Adrenal gland (tissue), 9 donors: ENCODE measurements at regions not wholly inside any gene's neighbourhood (a gene's known extent, or its start where the extent isn't known, plus 50 kb on each side); places are given as distances from the start of the nearest gene placed in this dataset.

Experiments
- DNase-seq, 7 donors: peaks; one replicate each; pipeline ENCODE4 v3.0.0-alpha.2; 2019 to 2020
- H3K27ac ChIP-seq, 5 donors: fragments of 200-600 bp; sonication (generic) in 4 of 5; 1 replicate in 3 of 5; 2 replicates in 2 of 5; pipeline versions ENCODE4 v1.5.1 to v1.8.0; 2016 to 2020; ENCODE audit warnings: mild to moderate bottlenecking in 1 of 5
- H3K27me3 ChIP-seq: fragments of 200-600 bp; 2 replicates; pipeline ENCODE4 v1.8.0; 2021
- H3K36me3 ChIP-seq, 2 donors: fragments of 200-600 bp; replicated peaks in 1 of 2; 1 replicate in 1 of 2; 2 replicates in 1 of 2; pipeline versions ENCODE4 v1.5.1 to v1.8.0; 2018 to 2022
- H3K4me1 ChIP-seq, 2 donors: fragments of 200-600 bp; replicated peaks in 1 of 2; 1 replicate in 1 of 2; 2 replicates in 1 of 2; pipeline versions ENCODE4 v1.5.1 to v1.8.0; 2018 to 2021
- H3K4me3 ChIP-seq, 4 donors: fragments of 200-600 bp; sonication (generic) in 3 of 4; one replicate each; pipeline ENCODE4 v1.5.1; 2016 to 2018
- H3K9me3 ChIP-seq, 3 donors: fragments of 200-600 bp; sonication (generic) in 1 of 3; replicated peaks in 1 of 3; 1 replicate in 2 of 3; 2 replicates in 1 of 3; pipeline versions ENCODE4 v1.5.1 to v1.8.0; 2016 to 2021
- POLR2A ChIP-seq, 2 donors: fragments of 450-650 bp; IDR thresholded peaks; one replicate each; pipeline ENCODE4 v1.6.1; 2017; ENCODE audit warnings: antibody characterized with exemption in 2 of 2, mild to moderate bottlenecking in 2 of 2, moderate library complexity in 1 of 2
- WGBS, 4 donors: extraction: QIAGEN DNeasy Blood & Tissue Kit in 2 of 4; methylation state at CpG; one replicate each; pipeline versions ENCODE4 v1.1.5 to v1.1.7; 2013 to 2017; 5-methylcytosine and 5-hydroxymethylcytosine counted together
- intact Hi-C, 2 donors: fragments of 100-400 bp; cut with DNase I; formaldehyde crosslinking; loops; one replicate each; pipeline versions ENCODE4 v1.14.1 to v1.15.0; 2022 to 2023
- TF ChIP-seq, protein P1 (sequence below), 6 experiments: fragments of 450-650 bp in 4 of 6; fragments of 200-600 bp in 2 of 6; sonication (generic) in 1 of 6; IDR thresholded peaks; 1 replicate in 5 of 6; 2 replicates in 1 of 6; pipeline versions ENCODE4 v1.5.1 to v1.8.0; 2016 to 2021; ENCODE audit warnings: antibody characterized with exemption in 6 of 6, mild to moderate bottlenecking in 2 of 6, moderate library complexity in 1 of 6
- donor health status: healthy with polysubstance abuse.
- donor health status: Bipolar disorder and iron deficiency.
- donor health status: DM: yes; HTN: yes; CAD: no.
- donor health status: DM: no; HTN: no; CAD: no.
- donor health status: DM: no; HTN: no; CAD: no.

DNA sequence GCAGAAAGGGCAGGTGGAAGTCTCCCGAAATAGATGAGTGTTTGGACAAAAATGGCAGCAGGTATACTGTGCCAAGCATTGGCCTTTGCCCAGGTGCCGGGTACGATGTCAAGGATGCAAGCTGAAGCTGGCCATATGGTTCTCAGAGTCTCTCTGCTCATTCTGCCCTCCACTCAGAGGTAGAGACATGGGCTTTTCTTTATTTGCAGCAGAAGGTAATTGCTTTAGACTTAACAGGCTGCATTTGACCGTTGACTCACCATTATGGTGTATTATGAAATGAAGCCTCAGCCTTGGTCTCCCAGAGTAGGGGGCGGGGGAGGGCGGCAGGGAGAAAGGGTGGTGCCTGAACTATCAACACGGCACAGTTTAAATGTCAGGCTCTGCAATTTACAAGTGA, 969.1 kb upstream of the EEF2KMT start:
- Histone ChIP-seq H3K27me3 (no peaks in the 10 kb centered on the region), H3K36me3 (no peaks in the 10 kb centered on the region), H3K9me3 (no peaks in the 10 kb centered on the region), H3K27ac (no peak overlapping the region), H3K4me1 (no peaks in the 10 kb centered on the region), H3K4me3 (no peak overlapping the region)
- WGBS, 4 donors = 50 to 63% (median 56%) methylated on average over 7 of the region's 7 CpGs
- TF ChIP-seq, protein P1, sequence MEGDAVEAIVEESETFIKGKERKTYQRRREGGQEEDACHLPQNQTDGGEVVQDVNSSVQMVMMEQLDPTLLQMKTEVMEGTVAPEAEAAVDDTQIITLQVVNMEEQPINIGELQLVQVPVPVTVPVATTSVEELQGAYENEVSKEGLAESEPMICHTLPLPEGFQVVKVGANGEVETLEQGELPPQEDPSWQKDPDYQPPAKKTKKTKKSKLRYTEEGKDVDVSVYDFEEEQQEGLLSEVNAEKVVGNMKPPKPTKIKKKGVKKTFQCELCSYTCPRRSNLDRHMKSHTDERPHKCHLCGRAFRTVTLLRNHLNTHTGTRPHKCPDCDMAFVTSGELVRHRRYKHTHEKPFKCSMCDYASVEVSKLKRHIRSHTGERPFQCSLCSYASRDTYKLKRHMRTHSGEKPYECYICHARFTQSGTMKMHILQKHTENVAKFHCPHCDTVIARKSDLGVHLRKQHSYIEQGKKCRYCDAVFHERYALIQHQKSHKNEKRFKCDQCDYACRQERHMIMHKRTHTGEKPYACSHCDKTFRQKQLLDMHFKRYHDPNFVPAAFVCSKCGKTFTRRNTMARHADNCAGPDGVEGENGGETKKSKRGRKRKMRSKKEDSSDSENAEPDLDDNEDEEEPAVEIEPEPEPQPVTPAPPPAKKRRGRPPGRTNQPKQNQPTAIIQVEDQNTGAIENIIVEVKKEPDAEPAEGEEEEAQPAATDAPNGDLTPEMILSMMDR (IDR thresholded peaks at IDR 0.05) = no peak
- no peak for TF ChIP-seq POLR2A (IDR thresholded peaks at IDR 0.05)
- intact Hi-C loops = no loop called here
- DNase-seq = no peak

DNA sequence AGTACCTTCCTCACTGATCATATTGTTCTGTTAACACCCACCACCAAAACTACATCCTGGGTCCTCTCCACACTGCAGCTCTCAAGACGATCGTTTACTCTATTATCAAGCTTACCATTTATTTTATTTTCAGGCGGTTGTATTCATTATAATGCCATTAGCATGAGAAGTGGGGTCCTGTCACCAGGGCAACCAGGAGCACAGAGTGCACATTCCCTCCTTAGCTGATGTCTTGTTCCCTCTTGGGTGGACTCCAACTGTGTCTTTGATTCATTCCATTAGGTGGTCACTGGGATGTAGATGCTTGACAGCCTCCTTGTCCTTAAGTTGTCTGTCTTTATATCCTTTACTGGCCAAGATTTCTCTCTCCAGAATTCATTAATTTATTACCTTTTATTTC, 965.9 kb upstream of the EEF2KMT start:
- no peaks in the 10 kb centered on the region for H3K4me1 ChIP-seq
- 47 to 78% (median 70%) methylated on average over 3 of the region's 3 CpGs for WGBS, 4 donors
- no peak for DNase-seq
- no peaks in the 10 kb centered on the region for H3K9me3 ChIP-seq
- no peaks in the 10 kb centered on the region for H3K36me3 ChIP-seq
- TF ChIP-seq, protein P1 (IDR thresholded peaks at IDR 0.05) = no peak
- TF ChIP-seq POLR2A (IDR thresholded peaks at IDR 0.05) = no peak
- H3K27me3 ChIP-seq = no peaks in the 10 kb centered on the region
- no peak overlapping the region for H3K27ac ChIP-seq
- intact Hi-C loops = no loop called here
- no peak overlapping the region for H3K4me3 ChIP-seq

DNA sequence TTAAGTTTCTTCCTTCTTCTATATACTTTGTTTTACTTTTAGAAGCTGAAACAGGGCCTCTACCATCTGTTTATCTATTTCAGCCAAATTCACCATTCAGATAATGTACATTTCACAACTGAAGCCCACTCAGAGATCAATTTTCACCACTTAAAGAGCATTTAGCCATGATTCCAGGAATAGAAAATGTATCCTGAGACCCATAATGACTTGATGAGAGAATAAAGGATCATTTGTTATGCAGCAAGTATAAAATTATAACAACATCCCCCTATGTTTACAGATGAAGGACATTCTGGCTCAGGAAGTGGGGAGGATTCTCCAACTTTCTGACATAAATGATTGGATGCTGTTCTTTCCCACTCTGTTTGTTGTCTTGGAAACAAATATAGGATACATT, 962.1 kb upstream of the EEF2KMT start:
- no peak for TF ChIP-seq POLR2A (IDR thresholded peaks at IDR 0.05)
- TF ChIP-seq, protein P1 (IDR thresholded peaks at IDR 0.05) = no peak
- H3K36me3 ChIP-seq = no peaks in the 10 kb centered on the region
- intact Hi-C loops = no loop called here
- no peak for DNase-seq
- H3K27ac ChIP-seq = no peak overlapping the region
- no peaks in the 10 kb centered on the region for H3K27me3 ChIP-seq
- no peaks in the 10 kb centered on the region for H3K9me3 ChIP-seq
- H3K4me3 ChIP-seq = no peak overlapping the region
- no peaks in the 10 kb centered on the region for H3K4me1 ChIP-seq

DNA sequence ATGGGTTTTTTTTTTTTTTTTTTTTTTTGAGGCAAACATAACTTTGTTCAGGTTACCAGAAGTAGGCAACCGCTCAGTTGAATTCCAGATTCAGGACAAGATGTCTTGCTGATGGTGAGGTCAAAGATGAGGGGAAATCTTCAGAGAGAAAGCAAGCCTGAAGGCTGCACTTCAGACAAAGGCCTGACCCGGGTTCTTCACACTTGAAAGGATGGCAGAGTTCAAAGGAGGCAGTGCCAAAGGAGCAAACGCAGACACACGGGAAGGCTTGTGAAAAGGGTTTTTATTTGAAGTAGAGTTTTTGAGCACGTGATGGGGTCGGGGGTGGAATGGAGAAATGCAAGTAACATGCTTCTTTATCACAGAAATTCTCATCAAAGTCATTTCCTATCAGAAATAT, 960.2 kb upstream of the EEF2KMT start:
- Histone ChIP-seq H3K36me3 (no peaks in the 10 kb centered on the region), H3K4me1 (no peaks in the 10 kb centered on the region), H3K4me3 (no peak overlapping the region), H3K27ac (no peak overlapping the region), H3K27me3 (no peaks in the 10 kb centered on the region), H3K9me3 (no peaks in the 10 kb centered on the region)
- WGBS, 4 donors = 52 to 72% (median 57%) methylated on average over 6 of the region's 6 CpGs
- intact Hi-C loops = no loop called here
- DNase-seq = no peak
- TF ChIP-seq, protein P1 (IDR thresholded peaks at IDR 0.05) = no peak
- TF ChIP-seq POLR2A (IDR thresholded peaks at IDR 0.05) = no peak
